ENCODE measurements at regions not wholly inside any gene's neighbourhood (a gene's known extent, or its start where the extent isn't known, plus 50 kb on each side); places are given as distances from the start of the nearest gene placed in this dataset.
A peak's percentile ranks its signal among the peaks of the same experiment; 100 is the strongest.
"Not testable (repeated sequence)": the region's sequence is repeated elsewhere in the genome, so short reads cannot be mapped to it uniquely, and the experiment has no call there.

DNA sequence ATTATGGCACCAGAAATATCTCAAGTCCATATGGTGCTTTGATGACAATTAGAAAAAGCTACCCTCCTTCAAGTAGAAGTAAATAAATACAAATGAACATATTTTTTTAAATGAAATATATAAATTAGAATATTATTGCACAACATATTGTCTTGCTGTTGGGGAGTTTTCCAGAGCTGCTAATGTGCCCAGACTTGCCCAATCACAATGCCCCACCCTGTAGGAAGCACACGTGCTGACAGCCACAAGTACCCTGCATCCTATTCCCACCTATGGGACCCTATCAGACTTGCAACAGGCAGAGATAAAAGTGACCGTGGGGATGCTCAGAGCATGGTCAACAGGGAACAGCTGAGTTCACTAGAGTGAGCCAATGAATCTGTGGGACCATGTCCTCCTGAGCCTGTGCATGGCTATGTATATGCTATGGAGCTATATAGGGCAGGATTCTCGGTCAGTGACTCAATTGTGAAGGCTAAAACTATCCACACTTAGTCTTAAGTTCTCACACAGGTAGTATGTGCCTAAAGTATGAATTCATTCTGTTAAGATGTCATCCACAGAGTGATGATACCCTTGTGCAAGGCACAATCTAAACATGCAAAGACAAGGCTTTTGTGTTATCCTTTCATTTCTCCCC is 336.0 kb downstream of the HGF start:
- DNase-seq (ENCODE audit: low read depth): no peak

DNA sequence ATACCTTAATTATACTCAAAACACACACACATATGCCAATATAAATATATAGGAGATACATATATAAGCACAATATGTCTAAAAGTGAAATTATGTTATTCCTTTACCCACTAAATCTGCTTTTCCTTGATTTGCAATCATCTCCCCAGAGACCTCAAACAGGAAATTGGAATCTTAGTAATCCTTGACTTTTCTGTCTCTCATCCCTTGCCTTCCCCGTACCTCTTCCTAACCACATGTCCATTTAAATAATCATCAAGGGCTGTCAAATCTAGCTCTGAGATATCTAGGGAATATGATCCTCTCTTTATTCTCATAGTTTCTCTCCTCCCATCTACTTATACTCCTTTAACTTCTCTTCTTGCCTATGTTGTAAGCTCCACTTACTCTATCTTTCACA is 336.6 kb downstream of the HGF start:
- DNase-seq (ENCODE audit: low read depth): peak; percentile 13

DNA sequence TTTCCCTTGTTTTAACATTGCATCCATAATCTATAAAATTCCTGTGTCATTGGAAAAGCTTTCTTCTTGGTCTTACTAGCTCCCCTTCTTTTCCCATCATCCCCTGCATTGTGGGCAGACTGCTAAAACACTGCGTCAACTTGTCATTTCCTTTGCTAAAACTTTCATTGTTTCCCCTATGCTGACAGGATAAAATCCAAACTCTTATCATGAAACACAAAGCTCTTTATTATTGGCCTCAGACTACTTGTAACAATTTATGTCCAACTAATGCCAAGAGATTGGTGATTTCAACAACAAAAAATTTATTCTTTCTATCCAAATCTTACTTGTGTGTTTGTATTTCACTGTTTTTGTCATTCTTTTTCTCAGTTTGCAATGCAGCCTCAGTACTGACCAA is 339.1 kb downstream of the HGF start:
- no peak for DNase-seq (ENCODE audit: low read depth)

GRCh38 chr7:81430150-81430549 is 339.7 kb downstream of the HGF start:
- no peak for DNase-seq (ENCODE audit: low read depth)

DNA sequence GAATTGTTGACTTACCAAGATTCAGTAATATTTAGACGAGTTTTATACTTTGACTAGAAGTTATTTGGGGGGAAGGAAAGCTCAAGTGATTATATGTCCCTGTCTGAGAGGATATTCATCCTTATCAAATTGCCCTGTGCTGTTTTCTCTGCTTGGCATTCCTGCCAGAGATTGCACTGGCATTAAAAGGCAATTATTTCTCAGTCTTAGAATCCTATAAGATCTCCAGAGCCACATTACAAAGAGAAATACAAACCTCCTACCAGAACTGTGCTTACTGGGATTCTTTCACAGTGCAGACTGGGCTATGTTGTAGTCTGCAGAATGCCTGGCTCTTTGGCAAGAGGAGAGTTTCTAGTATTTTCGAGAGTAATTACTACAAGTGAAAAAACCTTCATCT is 342.4 kb downstream of the HGF start:
- no peak for DNase-seq (ENCODE audit: low read depth)

- DNase-seq (ENCODE audit: low read depth): no peak
These were observed 349.2 kb downstream of the HGF start for GRCh38 chr7:81420526-81421226.

DNA sequence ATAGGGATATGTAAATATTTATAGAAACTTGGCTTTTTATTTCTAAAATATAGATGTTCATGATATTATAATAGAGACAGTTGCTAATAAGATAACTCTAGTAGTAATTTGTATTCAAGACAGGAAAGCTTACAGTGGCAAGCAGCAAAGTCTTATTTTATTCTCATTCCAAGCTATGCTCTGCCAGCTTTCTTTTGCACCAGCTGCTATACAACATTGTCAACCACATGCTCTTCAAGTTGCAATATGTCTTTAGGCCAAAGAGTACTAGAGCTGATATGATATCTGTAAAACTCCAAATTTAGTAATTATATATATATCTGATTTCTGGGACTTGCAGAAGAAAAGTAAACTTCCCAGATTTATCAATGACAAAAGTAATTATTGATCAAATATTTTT is 350.1 kb downstream of the HGF start:
- DNase-seq (ENCODE audit: low read depth): no peak

DNA sequence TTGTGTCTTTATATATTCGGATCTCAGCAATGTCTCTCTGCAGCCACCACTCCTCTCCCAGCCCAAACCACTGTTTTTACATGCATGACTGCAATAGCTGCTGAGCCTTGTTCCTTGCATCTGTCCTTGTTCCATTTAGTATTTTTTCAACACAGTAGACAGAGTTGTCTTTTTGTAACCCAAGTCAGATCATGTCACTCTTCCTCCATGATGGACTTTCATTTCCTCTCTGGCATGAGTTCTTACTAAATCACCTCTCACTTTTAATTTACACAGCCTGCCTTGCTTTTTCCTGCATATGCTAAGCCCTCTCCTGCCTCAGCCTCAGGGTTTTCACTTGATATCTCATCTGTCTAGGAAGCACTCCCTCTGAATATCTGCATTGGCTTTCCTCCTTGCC is 353.2 kb downstream of the HGF start:
- no peak for DNase-seq (ENCODE audit: low read depth)

DNA sequence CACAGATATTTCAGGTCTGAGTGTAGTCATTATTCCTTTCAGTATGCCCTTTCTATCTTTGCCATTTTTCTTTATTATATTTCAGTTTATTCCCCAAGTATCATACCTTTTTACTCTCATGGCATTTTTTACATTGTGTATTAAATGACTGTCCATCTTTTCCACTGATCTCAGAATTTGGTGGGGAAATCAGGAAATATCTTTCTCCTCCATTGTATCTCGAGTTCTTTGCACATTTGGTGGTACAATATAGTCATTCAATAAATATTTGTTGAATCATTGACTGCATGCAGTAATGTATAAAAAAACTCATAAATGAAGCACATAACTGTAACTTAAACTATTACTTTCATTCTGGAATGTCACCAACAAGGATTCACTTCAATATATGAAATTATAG is 354.7 kb downstream of the HGF start:
- no peak for DNase-seq (ENCODE audit: low read depth)

GRCh38 chr7:81414411-81414810 is 355.4 kb downstream of the HGF start:
- no peak for DNase-seq (ENCODE audit: low read depth)

GRCh38 chr7:81410471-81411117 is 359.3 kb downstream of the HGF start:
- DNase-seq (ENCODE audit: low read depth): no peak

- no peak for DNase-seq (ENCODE audit: low read depth)
These were observed 361.1 kb downstream of the HGF start for GRCh38 chr7:81408728-81409127.

GRCh38 chr7:81407094-81407493 is 362.8 kb downstream of the HGF start:
- DNase-seq (ENCODE audit: low read depth): no peak

DNA sequence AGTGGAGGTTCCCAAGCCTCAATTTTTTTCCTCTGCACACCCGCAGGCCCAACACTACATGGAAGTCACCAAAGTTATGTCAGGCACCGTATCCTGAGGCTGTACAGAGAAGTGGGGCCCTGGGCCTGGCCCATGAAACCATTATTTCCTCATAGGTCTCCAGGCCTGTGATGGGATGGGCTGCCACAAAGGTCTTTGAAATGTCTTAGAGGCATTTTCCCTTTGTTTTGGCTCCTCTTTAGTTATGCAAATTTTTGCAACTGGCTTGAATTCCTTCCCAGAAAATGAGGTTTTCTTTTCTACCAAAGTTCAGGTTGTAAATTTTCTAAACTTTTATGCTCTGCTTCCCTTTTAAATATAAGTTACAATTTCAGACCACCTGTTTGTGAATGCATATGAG is 365.2 kb downstream of the HGF start:
- no peak for DNase-seq (ENCODE audit: low read depth)

GRCh38 chr7:81402227-81402626 is 367.6 kb downstream of the HGF start:
- DNase-seq (ENCODE audit: low read depth): no peak

DNA sequence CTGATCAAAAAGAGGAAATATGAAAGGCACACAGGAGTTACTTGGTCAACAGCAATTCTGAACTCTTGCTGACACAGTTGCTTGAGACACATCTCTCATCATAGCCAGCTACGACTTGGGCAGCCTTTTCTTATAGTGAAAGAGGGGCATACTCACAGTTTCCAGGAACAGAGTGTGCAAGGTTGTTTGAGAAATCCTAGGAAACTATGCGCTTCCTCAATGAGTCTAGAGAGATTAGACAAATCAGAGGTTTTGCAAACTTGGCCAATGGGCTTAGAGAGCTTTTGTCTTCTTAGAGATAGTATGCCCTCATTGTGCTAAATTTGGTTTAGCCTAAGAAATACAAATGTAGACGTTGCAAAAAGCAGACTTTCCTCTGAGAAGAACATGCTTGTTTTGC is 370.4 kb downstream of the HGF start:
- no peak for DNase-seq (ENCODE audit: low read depth)

GRCh38 chr7:81394029-81394428 is 375.8 kb downstream of the HGF start:
- DNase-seq (ENCODE audit: low read depth): no peak

DNA sequence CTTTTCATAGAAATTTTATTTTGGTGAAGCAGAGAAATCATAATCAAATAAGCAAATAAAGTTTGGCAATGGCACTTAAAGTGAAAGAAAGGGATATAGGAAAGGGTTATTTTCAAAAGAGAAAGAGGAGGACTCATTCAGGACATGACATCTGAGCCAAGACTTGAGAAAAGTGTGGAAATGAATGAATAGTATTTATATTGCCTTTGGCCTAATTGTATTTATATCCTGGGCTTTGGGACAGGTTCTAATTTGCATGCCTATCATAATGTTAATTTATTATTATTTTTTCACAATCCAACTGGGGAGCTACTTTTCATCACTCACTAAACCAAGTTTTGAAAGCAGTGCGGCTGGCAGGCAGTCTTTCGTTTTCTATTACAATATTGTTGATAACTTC is 376.8 kb downstream of the HGF start:
- no peak for DNase-seq (ENCODE audit: low read depth)

GRCh38 chr7:81385370-81385769 is 384.5 kb downstream of the HGF start:
- DNase-seq (ENCODE audit: low read depth): no peak

GRCh38 chr7:81383846-81384245 is 386.0 kb downstream of the HGF start:
- no peak for DNase-seq (ENCODE audit: low read depth)

DNA sequence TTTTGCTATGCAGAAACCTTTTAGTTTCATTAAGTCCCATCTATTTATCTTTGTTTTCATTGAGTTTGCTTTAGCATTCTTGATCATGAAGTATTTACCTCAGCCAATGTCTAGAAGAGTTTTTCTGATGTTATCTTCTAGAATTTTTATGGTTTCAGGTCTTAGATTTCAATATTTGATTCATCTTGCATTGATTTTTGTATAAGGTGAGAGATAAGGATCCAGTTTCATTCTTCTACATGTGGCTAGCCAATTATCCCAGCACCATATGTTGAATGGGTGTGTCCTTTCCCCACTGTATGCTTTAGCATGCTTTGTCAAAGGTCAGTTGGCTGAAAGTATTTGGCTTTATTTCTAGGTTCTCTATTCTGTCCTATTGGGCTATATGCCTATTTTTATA is 395.2 kb downstream of the HGF start:
- not testable (repeated sequence) for DNase-seq (ENCODE audit: low read depth)

DNA sequence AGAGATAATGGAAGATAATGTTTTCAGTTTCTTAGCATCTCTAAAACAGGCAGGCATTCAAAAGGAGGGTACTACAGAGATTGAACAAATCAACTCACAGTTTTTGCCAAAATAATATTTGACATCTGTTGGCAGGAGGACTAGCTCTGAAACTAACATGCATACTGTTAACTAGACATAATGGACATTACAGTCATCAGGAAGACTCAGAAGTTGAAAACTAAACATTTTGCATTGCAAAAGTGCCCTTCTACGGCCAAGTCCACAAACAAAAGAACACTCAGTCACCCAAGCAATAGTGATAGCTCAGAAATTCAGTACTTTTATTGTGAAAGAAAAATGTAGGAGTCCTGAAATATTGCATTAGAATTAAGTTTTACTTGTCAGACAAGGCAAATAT is 399.0 kb downstream of the HGF start:
- no peak for DNase-seq (ENCODE audit: low read depth)

- peak; percentile 80 for DNase-seq (ENCODE audit: low read depth)
These were observed 402.4 kb downstream of the HGF start for GRCh38 chr7:81367326-81367931.
